Lower leg skin (tissue), 3 donors: ENCODE measurements at regions not wholly inside any gene's neighbourhood (a gene's known extent, or its start where the extent isn't known, plus 50 kb on each side); places are given as distances from the start of the nearest gene placed in this dataset.

ENCODE experiments used
- CTCF ChIP-seq, 3 donors: fragments of 450-650 bp; IDR thresholded peaks; one replicate each; pipeline ENCODE4 v1.5.1; 2016; ENCODE audit warnings: antibody characterized with exemption in 3 of 3, mild to moderate bottlenecking in 3 of 3, moderate library complexity in 2 of 3
- POLR2A ChIP-seq, 2 donors: fragments of 450-650 bp; IDR thresholded peaks; one replicate each; pipeline ENCODE4 v1.6.1; 2016 to 2017; ENCODE audit warnings: antibody characterized with exemption in 2 of 2, mild to moderate bottlenecking in 1 of 2, moderate library complexity in 1 of 2

GRCh38 chr6:3956054-3956453, 106.9 kb downstream of the FAM50B start:
- no peak for TF ChIP-seq POLR2A (IDR thresholded peaks at IDR 0.05)
- no peak for TF ChIP-seq CTCF (IDR thresholded peaks at IDR 0.05)
